ENCODE measurements at regions not wholly inside any gene's neighbourhood (a gene's known extent, or its start where the extent isn't known, plus 50 kb on each side); places are given as distances from the start of the nearest gene placed in this dataset.

GRCh38 chr16:87098976-87099720 is 218.0 kb downstream of the C16orf95 start:
- Histone ChIP-seq H4K20me1 (ENCODE audit: insufficient read depth, low read length) (no peaks in the 10 kb centered on the region), H3K4me3 (ENCODE audit: low read length) (no peak overlapping the region), H3K79me2 (ENCODE audit: low read length) (no peaks in the 10 kb centered on the region), H3K9me3 (ENCODE audit: insufficient read depth, low read length) (no peaks in the 10 kb centered on the region), H3K4me2 (ENCODE audit: low read length) (no peak overlapping the region), H3K27me3 (ENCODE audit: low read depth, low read length) (peaks cover 3% of the 10 kb centered on the region; the same call in 1 of the 2 replicates), H3K4me1 (ENCODE audit: low read length) (no peaks in the 10 kb centered on the region), H3K27ac (ENCODE audit: low read length) (no peak overlapping the region), H3K36me3 (replicated peaks; ENCODE audit: low read depth, low read length) (no peaks in the 10 kb centered on the region), H2AFZ (ENCODE audit: low read depth, low read length) (no peak overlapping the region), H3K9ac (ENCODE audit: low read length) (no peak overlapping the region)
- TF ChIP-seq, protein P1, sequence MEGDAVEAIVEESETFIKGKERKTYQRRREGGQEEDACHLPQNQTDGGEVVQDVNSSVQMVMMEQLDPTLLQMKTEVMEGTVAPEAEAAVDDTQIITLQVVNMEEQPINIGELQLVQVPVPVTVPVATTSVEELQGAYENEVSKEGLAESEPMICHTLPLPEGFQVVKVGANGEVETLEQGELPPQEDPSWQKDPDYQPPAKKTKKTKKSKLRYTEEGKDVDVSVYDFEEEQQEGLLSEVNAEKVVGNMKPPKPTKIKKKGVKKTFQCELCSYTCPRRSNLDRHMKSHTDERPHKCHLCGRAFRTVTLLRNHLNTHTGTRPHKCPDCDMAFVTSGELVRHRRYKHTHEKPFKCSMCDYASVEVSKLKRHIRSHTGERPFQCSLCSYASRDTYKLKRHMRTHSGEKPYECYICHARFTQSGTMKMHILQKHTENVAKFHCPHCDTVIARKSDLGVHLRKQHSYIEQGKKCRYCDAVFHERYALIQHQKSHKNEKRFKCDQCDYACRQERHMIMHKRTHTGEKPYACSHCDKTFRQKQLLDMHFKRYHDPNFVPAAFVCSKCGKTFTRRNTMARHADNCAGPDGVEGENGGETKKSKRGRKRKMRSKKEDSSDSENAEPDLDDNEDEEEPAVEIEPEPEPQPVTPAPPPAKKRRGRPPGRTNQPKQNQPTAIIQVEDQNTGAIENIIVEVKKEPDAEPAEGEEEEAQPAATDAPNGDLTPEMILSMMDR (IDR thresholded peaks at IDR 0.05; ENCODE audit: low read depth, low read length) = no peak
- no peak for TF ChIP-seq EZH2phosphoT487 (IDR thresholded peaks at IDR 0.05; ENCODE audit: low read depth)

DNA sequence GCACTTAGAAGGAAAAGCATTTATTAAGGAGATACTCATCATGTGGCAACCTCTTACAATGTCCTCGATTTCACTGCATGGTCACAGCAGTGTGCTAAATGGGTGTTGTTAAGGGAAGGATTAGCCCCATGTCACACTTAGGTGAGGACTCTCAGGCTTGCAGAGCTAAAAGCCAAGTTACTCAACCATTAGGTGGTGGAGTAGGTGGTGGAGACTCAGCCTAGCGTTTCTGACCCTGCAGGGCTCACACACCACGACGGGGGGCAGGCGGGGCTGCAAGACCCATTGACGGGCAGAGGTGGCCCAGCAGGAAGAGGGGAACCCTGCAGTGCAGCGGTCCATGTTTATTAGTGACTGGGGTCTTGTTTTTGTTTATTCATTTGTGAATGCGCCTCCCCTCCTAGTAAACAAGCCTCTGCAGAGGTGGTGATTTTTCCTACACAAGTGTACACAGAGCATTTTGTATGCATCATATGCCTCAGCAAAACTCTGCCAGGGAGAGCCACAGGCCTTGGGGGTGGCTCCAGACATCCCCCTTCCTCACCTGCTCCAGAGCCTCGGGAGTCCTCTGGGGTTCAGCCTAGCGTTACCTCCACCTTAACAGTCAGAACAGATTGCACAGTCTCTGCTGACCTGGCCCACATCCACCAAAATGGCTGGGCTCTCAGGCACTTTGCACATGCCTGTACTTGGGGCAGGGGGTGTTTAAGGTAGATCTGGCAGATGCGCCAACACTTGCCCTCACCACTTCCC is 216.7 kb downstream of the C16orf95 start:
- Histone ChIP-seq H2AFZ (ENCODE audit: low read depth, low read length) (no peak overlapping the region), H3K4me2 (ENCODE audit: low read length) (no peak overlapping the region), H3K27ac (ENCODE audit: low read length) (no peak overlapping the region), H3K4me3 (ENCODE audit: low read length) (no peak overlapping the region), H3K9me3 (ENCODE audit: insufficient read depth, low read length) (no peaks in the 10 kb centered on the region), H3K79me2 (ENCODE audit: low read length) (no peaks in the 10 kb centered on the region), H3K4me1 (ENCODE audit: low read length) (no peaks in the 10 kb centered on the region), H4K20me1 (ENCODE audit: insufficient read depth, low read length) (no peaks in the 10 kb centered on the region), H3K36me3 (replicated peaks; ENCODE audit: low read depth, low read length) (no peaks in the 10 kb centered on the region), H3K9ac (ENCODE audit: low read length) (no peak overlapping the region), H3K27me3 (ENCODE audit: low read depth, low read length) (0 out of 2 replicates have a peak, but pooled peaks cover 3% of the 10 kb centered on the region)
- no peak for TF ChIP-seq EZH2phosphoT487 (IDR thresholded peaks at IDR 0.05; ENCODE audit: low read depth)
- TF ChIP-seq, protein P1 (IDR thresholded peaks at IDR 0.05; ENCODE audit: low read depth, low read length) = no peak

- TF ChIP-seq, protein P1 (IDR thresholded peaks at IDR 0.05; ENCODE audit: low read depth, low read length) = no peak
- TF ChIP-seq EZH2phosphoT487 (IDR thresholded peaks at IDR 0.05; ENCODE audit: low read depth) = no peak
- H3K79me2 ChIP-seq (ENCODE audit: low read length) = no peaks in the 10 kb centered on the region
- H3K9ac ChIP-seq (ENCODE audit: low read length) = no peak overlapping the region
- no peaks in the 10 kb centered on the region for H3K36me3 ChIP-seq (replicated peaks; ENCODE audit: low read depth, low read length)
- no peaks in the 10 kb centered on the region for H3K9me3 ChIP-seq (ENCODE audit: insufficient read depth, low read length)
- no peak overlapping the region for H3K4me3 ChIP-seq (ENCODE audit: low read length)
- peaks cover 3% of the 10 kb centered on the region; the same call in 1 of the 2 replicates for H3K27me3 ChIP-seq (ENCODE audit: low read depth, low read length)
- no peak overlapping the region for H3K27ac ChIP-seq (ENCODE audit: low read length)
- H3K4me1 ChIP-seq (ENCODE audit: low read length) = no peaks in the 10 kb centered on the region
- no peak overlapping the region for H2AFZ ChIP-seq (ENCODE audit: low read depth, low read length)
- no peaks in the 10 kb centered on the region for H4K20me1 ChIP-seq (ENCODE audit: insufficient read depth, low read length)
- H3K4me2 ChIP-seq (ENCODE audit: low read length) = no peak overlapping the region
Measured at GRCh38 chr16:87101903-87102302, 215.3 kb downstream of the C16orf95 start.

- no peaks in the 10 kb centered on the region for H3K4me1 ChIP-seq (ENCODE audit: low read length)
- H3K4me3 ChIP-seq (ENCODE audit: low read length) = no peak overlapping the region
- H3K4me2 ChIP-seq (ENCODE audit: low read length) = no peak overlapping the region
- H2AFZ ChIP-seq (ENCODE audit: low read depth, low read length) = no peak overlapping the region
- H3K9ac ChIP-seq (ENCODE audit: low read length) = no peak overlapping the region
- no peaks in the 10 kb centered on the region for H3K79me2 ChIP-seq (ENCODE audit: low read length)
- H3K36me3 ChIP-seq (replicated peaks; ENCODE audit: low read depth, low read length) = no peaks in the 10 kb centered on the region
- no peaks in the 10 kb centered on the region for H3K9me3 ChIP-seq (ENCODE audit: insufficient read depth, low read length)
- TF ChIP-seq, protein P1 (IDR thresholded peaks at IDR 0.05; ENCODE audit: low read depth, low read length) = no peak
- TF ChIP-seq EZH2phosphoT487 (IDR thresholded peaks at IDR 0.05; ENCODE audit: low read depth) = no peak
- H3K27me3 ChIP-seq (ENCODE audit: low read depth, low read length) = peaks cover 3% of the 10 kb centered on the region; the same call in 1 of the 2 replicates
- no peak overlapping the region for H3K27ac ChIP-seq (ENCODE audit: low read length)
- H4K20me1 ChIP-seq (ENCODE audit: insufficient read depth, low read length) = no peaks in the 10 kb centered on the region
Measured at GRCh38 chr16:87107201-87107600, 210.0 kb downstream of the C16orf95 start.
